AG09309 (cell line): ENCODE measurements at regions not wholly inside any gene's neighbourhood (a gene's known extent, or its start where the extent isn't known, plus 50 kb on each side); places are given as distances from the start of the nearest gene placed in this dataset.

Source experiments
- DNase-seq: peaks from one replicate; pipeline ENCODE4 v3.0.0-alpha.2; 2010; ENCODE audit warnings: low read depth
- H3K4me3 ChIP-seq: 2 replicates; pipeline ENCODE4 v1.5.1; 2011; ENCODE audit warnings: mild to moderate bottlenecking, low read depth, low read length, moderate library complexity; ENCODE audit not compliant: control insufficient read depth
- CTCF ChIP-seq: IDR thresholded peaks from 2 replicates; pipeline ENCODE4 v1.5.1; 2011; ENCODE audit warnings: mild to moderate bottlenecking, low read depth, low read length, inconsistent platforms; ENCODE audit not compliant: insufficient read depth, control insufficient read depth; ENCODE audit errors: missing control alignments

GRCh38 chr7:84490661-84491060 is 296.1 kb upstream of the SEMA3A start:
- TF ChIP-seq CTCF = peak; percentile 31
- DNase-seq = no peak
- H3K4me3 ChIP-seq = no peak overlapping the region

GRCh38 chr7:84484502-84485079 is 290.0 kb upstream of the SEMA3A start:
- TF ChIP-seq CTCF = no peak
- no peak overlapping the region for H3K4me3 ChIP-seq
- DNase-seq = peak; percentile 35

GRCh38 chr7:84482476-84482875 is 287.9 kb upstream of the SEMA3A start:
- no peak overlapping the region for H3K4me3 ChIP-seq
- no peak for TF ChIP-seq CTCF
- no peak for DNase-seq

GRCh38 chr7:84479059-84479458 is 284.5 kb upstream of the SEMA3A start:
- TF ChIP-seq CTCF = no peak
- no peak for DNase-seq
- no peak overlapping the region for H3K4me3 ChIP-seq

- DNase-seq = no peak
- no peak for TF ChIP-seq CTCF
- H3K4me3 ChIP-seq = no peak overlapping the region
Measured at GRCh38 chr7:84477786-84478478, 283.3 kb upstream of the SEMA3A start.

GRCh38 chr7:84474436-84474835 is 279.8 kb upstream of the SEMA3A start:
- H3K4me3 ChIP-seq = no peak overlapping the region
- no peak for TF ChIP-seq CTCF
- no peak for DNase-seq
